Prostate gland (tissue), 2 donors: ENCODE measurements at regions not wholly inside any gene's neighbourhood (a gene's known extent, or its start where the extent isn't known, plus 50 kb on each side); places are given as distances from the start of the nearest gene placed in this dataset.

Experiments used
- POLR2A ChIP-seq: fragments of 450-650 bp; IDR thresholded peaks from one replicate; pipeline ENCODE4 v1.6.1; 2016; ENCODE audit warnings: antibody characterized with exemption, mild to moderate bottlenecking
- POLR2AphosphoS5 ChIP-seq: sonication (generic); formaldehyde crosslinking; IDR thresholded peaks from one replicate; pipeline ENCODE4 v1.6.1; 2017; ENCODE audit warnings: antibody characterized with exemption
- TF ChIP-seq, protein P1 (sequence below), 4 experiments: fragments of 200-600 bp in 2 of 4; fragments of 450-650 bp in 2 of 4; sonication (generic) in 2 of 4; IDR thresholded peaks; 1 replicate in 3 of 4; 2 replicates in 1 of 4; pipeline ENCODE4 v1.5.1; 2016 to 2019; ENCODE audit warnings: antibody characterized with exemption in 4 of 4, mild to moderate bottlenecking in 2 of 4, moderate library complexity in 2 of 4

GRCh38 chr10:52988923-52989322 is 216.3 kb upstream of the MBL2 start:
- TF ChIP-seq POLR2AphosphoS5 (no peak), POLR2A (no peak)
- TF ChIP-seq, protein P1, sequence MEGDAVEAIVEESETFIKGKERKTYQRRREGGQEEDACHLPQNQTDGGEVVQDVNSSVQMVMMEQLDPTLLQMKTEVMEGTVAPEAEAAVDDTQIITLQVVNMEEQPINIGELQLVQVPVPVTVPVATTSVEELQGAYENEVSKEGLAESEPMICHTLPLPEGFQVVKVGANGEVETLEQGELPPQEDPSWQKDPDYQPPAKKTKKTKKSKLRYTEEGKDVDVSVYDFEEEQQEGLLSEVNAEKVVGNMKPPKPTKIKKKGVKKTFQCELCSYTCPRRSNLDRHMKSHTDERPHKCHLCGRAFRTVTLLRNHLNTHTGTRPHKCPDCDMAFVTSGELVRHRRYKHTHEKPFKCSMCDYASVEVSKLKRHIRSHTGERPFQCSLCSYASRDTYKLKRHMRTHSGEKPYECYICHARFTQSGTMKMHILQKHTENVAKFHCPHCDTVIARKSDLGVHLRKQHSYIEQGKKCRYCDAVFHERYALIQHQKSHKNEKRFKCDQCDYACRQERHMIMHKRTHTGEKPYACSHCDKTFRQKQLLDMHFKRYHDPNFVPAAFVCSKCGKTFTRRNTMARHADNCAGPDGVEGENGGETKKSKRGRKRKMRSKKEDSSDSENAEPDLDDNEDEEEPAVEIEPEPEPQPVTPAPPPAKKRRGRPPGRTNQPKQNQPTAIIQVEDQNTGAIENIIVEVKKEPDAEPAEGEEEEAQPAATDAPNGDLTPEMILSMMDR (IDR thresholded peaks at IDR 0.05) = no peak
